KMS-11 (cell line): ENCODE measurements at regions not wholly inside any gene's neighbourhood (a gene's known extent, or its start where the extent isn't known, plus 50 kb on each side); places are given as distances from the start of the nearest gene placed in this dataset.

ENCODE experiments used
- H2AFZ ChIP-seq: fragments of 200-600 bp; sonication (generic); 2 replicates; pipeline ENCODE4 v1.6.1; 2016; ENCODE audit warnings: antibody characterized with exemption, mixed run types, low read depth
- H3K27ac ChIP-seq: fragments of 200-600 bp; sonication (generic); 2 replicates; pipeline ENCODE4 v1.6.1; 2016; ENCODE audit warnings: mild to moderate bottlenecking, mixed run types
- H3K27me3 ChIP-seq: fragments of 200-600 bp; sonication (generic); 2 replicates; pipeline ENCODE4 v1.6.1; 2017; ENCODE audit warnings: mild to moderate bottlenecking, low read depth, mixed run types, moderate library complexity; ENCODE audit not compliant: insufficient read depth
- H3K36me3 ChIP-seq: fragments of 200-600 bp; sonication (generic); 2 replicates; pipeline ENCODE4 v1.6.1; 2017; ENCODE audit warnings: mild to moderate bottlenecking, mixed run types; ENCODE audit not compliant: insufficient read depth
- H3K4me1 ChIP-seq: fragments of 200-600 bp; sonication (generic); 2 replicates; pipeline ENCODE4 v1.6.1; 2016; ENCODE audit warnings: mild to moderate bottlenecking, low read depth, mixed run types; ENCODE audit not compliant: poor library complexity, severe bottlenecking
- H3K4me2 ChIP-seq: fragments of 200-600 bp; sonication (generic); 2 replicates; pipeline ENCODE4 v1.7.0; 2016; ENCODE audit warnings: mild to moderate bottlenecking, mixed run types
- H3K4me3 ChIP-seq: fragments of 200-600 bp; sonication (generic); IDR thresholded peaks from 2 replicates; pipeline ENCODE4 v1.6.1; 2017; ENCODE audit warnings: low read depth, low read length, mixed read lengths; ENCODE audit not compliant: insufficient read depth
- H3K79me2 ChIP-seq: fragments of 200-600 bp; sonication (generic); 2 replicates; pipeline ENCODE4 v1.6.1; 2016; ENCODE audit warnings: low read depth, mixed run types; ENCODE audit not compliant: insufficient read depth
- H3K9ac ChIP-seq: fragments of 200-600 bp; sonication (generic); 2 replicates; pipeline ENCODE4 v1.6.1; 2016; ENCODE audit warnings: mild to moderate bottlenecking, mixed run types
- H4K20me1 ChIP-seq: fragments of 200-600 bp; sonication (generic); 2 replicates; pipeline ENCODE4 v1.6.1; 2016; ENCODE audit warnings: mild to moderate bottlenecking, mixed run types; ENCODE audit not compliant: insufficient read depth
- TF ChIP-seq, protein P1 (sequence below): fragments of 200-600 bp; sonication (generic); conservative IDR thresholded peaks from 2 replicates; pipeline ENCODE4 v1.6.1; 2017; ENCODE audit warnings: low read depth, mild to moderate bottlenecking, antibody characterized with exemption, low read length, moderate library complexity, mixed read lengths

DNA sequence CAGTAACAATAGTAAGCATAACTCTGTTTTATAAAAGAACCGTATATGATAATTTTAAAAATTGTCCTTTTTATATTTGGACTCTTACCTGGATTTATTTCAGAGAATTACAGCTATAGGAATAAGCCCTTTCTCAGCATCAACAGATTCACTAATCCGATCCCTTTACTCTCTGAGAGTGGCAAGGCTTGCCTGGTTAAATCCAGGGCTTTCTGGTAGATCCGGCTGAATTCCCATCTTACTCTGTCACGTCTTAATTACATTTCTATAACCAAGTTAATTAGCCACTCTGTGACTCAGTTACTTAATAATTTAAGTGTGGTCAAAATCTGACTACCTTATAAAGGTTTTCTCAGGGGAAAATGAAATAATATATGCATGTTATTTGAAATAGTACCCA, 294.7 kb downstream of the FRK start:
- TF ChIP-seq, protein P1, sequence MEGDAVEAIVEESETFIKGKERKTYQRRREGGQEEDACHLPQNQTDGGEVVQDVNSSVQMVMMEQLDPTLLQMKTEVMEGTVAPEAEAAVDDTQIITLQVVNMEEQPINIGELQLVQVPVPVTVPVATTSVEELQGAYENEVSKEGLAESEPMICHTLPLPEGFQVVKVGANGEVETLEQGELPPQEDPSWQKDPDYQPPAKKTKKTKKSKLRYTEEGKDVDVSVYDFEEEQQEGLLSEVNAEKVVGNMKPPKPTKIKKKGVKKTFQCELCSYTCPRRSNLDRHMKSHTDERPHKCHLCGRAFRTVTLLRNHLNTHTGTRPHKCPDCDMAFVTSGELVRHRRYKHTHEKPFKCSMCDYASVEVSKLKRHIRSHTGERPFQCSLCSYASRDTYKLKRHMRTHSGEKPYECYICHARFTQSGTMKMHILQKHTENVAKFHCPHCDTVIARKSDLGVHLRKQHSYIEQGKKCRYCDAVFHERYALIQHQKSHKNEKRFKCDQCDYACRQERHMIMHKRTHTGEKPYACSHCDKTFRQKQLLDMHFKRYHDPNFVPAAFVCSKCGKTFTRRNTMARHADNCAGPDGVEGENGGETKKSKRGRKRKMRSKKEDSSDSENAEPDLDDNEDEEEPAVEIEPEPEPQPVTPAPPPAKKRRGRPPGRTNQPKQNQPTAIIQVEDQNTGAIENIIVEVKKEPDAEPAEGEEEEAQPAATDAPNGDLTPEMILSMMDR: no peak
- Histone ChIP-seq H3K36me3 (no peaks in the 10 kb centered on the region), H4K20me1 (no peaks in the 10 kb centered on the region), H3K4me1 (no peaks in the 10 kb centered on the region), H3K9ac (no peak overlapping the region), H3K4me2 (no peak overlapping the region), H3K27me3 (no peaks in the 10 kb centered on the region), H3K4me3 (no peak overlapping the region), H3K27ac (no peak overlapping the region), H3K79me2 (no peaks in the 10 kb centered on the region), H2AFZ (no peak overlapping the region)

DNA sequence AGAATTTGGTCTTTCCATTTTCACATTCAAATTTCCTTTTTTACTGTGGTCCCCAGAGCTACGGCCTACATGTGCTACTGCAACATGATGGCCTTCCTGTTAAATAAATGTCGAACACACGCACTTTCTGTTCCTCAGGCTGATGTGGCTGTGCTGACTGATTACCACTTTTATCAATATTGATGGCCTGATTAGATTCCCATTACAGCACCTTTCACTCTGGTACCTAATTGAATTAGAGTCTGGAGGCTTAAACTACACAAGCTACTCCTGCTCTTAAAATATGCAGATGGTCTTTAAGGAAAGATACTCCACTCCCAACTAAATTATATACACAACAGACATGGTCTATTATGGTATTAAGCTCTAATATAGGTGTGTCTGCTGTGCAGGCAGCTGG, 301.6 kb downstream of the FRK start:
- Histone ChIP-seq H3K4me2 (no peak overlapping the region), H3K4me1 (no peaks in the 10 kb centered on the region), H3K9ac (no peak overlapping the region), H3K4me3 (no peak overlapping the region), H3K79me2 (no peaks in the 10 kb centered on the region), H3K27me3 (no peaks in the 10 kb centered on the region), H2AFZ (no peak overlapping the region), H3K27ac (no peak overlapping the region), H4K20me1 (no peaks in the 10 kb centered on the region), H3K36me3 (no peaks in the 10 kb centered on the region)
- TF ChIP-seq, protein P1: no peak

DNA sequence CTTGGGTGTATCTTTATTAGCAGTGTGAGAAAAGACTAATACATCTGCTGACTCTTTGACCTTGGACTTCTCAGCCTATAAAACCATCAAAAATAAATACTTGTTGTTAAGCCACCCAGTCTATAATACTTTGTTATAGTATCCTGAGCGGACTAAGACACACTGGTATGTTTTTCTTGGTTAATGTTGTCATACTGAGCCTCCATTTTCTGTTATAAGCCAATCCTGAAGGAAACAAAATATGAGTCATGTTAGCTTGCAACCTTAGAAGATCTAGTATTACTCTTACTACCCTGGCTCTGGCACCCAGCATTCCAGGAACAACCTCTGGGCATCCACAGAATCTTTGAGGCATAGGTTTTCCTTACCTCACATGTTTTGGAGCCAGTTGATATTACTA, 307.2 kb downstream of the FRK start:
- Histone ChIP-seq H3K4me2 (no peak overlapping the region), H2AFZ (no peak overlapping the region), H3K4me1 (no peaks in the 10 kb centered on the region), H4K20me1 (no peaks in the 10 kb centered on the region), H3K27me3 (no peaks in the 10 kb centered on the region), H3K27ac (no peak overlapping the region), H3K79me2 (no peaks in the 10 kb centered on the region), H3K36me3 (no peaks in the 10 kb centered on the region), H3K9ac (no peak overlapping the region), H3K4me3 (no peak overlapping the region)
- TF ChIP-seq, protein P1: no peak

DNA sequence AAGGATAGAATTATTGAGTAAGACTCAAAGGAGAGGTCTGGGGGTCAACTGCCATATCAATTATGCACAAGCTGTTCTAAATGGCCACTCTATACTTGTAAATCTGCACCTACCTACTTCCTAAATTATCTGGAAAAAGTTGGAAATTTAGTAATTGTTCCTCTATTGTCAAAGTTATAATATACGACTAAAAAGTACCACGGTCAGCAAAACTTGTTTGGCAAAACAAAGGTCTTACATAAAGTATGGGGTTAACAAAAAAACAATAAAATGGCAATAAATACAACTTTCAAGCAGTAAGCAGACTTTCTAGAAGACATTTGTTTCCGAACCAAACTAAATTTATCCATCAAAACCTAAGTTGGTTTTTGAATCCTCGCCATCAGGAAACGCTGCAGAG, 309.7 kb downstream of the FRK start:
- no peaks in the 10 kb centered on the region for H3K36me3 ChIP-seq
- H3K4me1 ChIP-seq: no peaks in the 10 kb centered on the region
- no peaks in the 10 kb centered on the region for H4K20me1 ChIP-seq
- H3K27me3 ChIP-seq: no peaks in the 10 kb centered on the region
- TF ChIP-seq, protein P1: no peak
- H3K79me2 ChIP-seq: no peaks in the 10 kb centered on the region
- no peak overlapping the region for H3K4me2 ChIP-seq
- no peak overlapping the region for H3K27ac ChIP-seq
- H3K9ac ChIP-seq: no peak overlapping the region
- H3K4me3 ChIP-seq: no peak overlapping the region
- no peak overlapping the region for H2AFZ ChIP-seq

DNA sequence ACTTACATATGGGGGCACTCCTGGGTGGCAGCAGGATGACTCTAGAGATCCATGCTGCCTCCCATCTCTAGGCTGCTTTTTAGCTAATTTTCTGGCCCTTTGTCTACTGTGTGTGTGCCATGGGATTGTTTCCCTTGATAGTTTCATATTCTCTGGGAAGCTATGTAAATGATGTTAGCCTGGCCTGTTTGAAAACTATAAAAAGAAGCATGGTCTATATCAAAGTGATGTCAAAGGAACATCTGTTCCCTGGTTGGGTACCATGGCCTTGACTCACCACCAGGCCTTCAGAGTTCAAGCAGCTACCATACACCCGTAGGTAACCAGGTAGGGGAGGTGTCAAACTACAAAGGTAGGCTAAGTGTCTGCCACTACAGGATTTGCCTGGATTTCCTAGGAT, 310.4 kb downstream of the FRK start:
- Histone ChIP-seq H3K36me3 (no peaks in the 10 kb centered on the region), H2AFZ (no peak overlapping the region), H3K4me3 (no peak overlapping the region), H3K4me2 (no peak overlapping the region), H3K9ac (no peak overlapping the region), H4K20me1 (no peaks in the 10 kb centered on the region), H3K27ac (no peak overlapping the region), H3K27me3 (no peaks in the 10 kb centered on the region), H3K79me2 (no peaks in the 10 kb centered on the region), H3K4me1 (no peaks in the 10 kb centered on the region)
- TF ChIP-seq, protein P1: no peak
